HepG2 (cell line): ENCODE measurements at regions not wholly inside any gene's neighbourhood (a gene's known extent, or its start where the extent isn't known, plus 50 kb on each side); places are given as distances from the start of the nearest gene placed in this dataset.

Experiments
- ATAC-seq: fragments of 200-7000 bp; cut with Tn5 transposase; 3 replicates; pipeline ENCODE4 v1.9.1; 2020; ENCODE audit warnings: mild to moderate bottlenecking, moderate library complexity
- BruUV-seq: library from RNA; stranded (reverse); fragments of 400-500 nt; replicated peaks from 2 replicates; lab custom pipeline; 2021; lab: Mats Ljungman, UMichigan
- CTCF ChIA-PET: fragments of 300-600 bp; formaldehyde crosslinking; extraction: SDS; loops from one replicate; lab custom pipeline; 2021; ENCODE audit warnings: low total read pairs, inconsistent platforms, low intra/inter-chr PET ratio; lab: Yijun Ruan, JAX
- POLR2A ChIA-PET: fragments of 350-600 bp; sonication (Branson Sonifier 250); formaldehyde crosslinking; loops from one replicate; lab custom pipeline; 2020; ENCODE audit warnings: antibody characterized with exemption, inconsistent platforms; lab: Yijun Ruan, JAX
- DNase-seq: peaks from one replicate; pipeline ENCODE4 v3.0.0-alpha.2; 2015; ENCODE audit warnings: low spot score
- FAIRE-seq: peaks from 3 replicates; lab custom pipeline; 2011; peaks lifted over from hg19 to GRCh38; lab: Jason Lieb, UNC
- H2AFZ ChIP-seq: one replicate; pipeline ENCODE4 v1.6.1; 2011; ENCODE audit warnings: low read length, inconsistent platforms
- H3K27ac ChIP-seq: fragments of 300-600 bp; 3 replicates; pipeline ENCODE4 v1.8.0; 2011; ENCODE audit warnings: mixed run types, mild to moderate bottlenecking, mixed read lengths, low read length, inconsistent platforms; ENCODE audit not compliant: insufficient read depth; ENCODE audit errors: extremely low read length
- H3K27me3 ChIP-seq, 2 experiments: fragments of 200-600 bp in 1 of 2; 2 replicates in 1 of 2; 3 replicates in 1 of 2; pipeline versions ENCODE4 v1.6.0 to v1.8.0; 2011; ENCODE audit warnings: low read length in 2 of 2, mild to moderate bottlenecking in 2 of 2, moderate library complexity in 2 of 2, inconsistent platforms in 1 of 2; ENCODE audit not compliant: insufficient read depth in 2 of 2, control insufficient read depth in 1 of 2
- H3K36me3 ChIP-seq, 2 experiments: fragments of 200-600 bp in 1 of 2; replicated peaks in 1 of 2; 2 replicates in 1 of 2; 3 replicates in 1 of 2; pipeline versions ENCODE4 v1.5.1 to v1.8.0; 2011; ENCODE audit warnings: low read length in 2 of 2, inconsistent platforms in 1 of 2; ENCODE audit not compliant: insufficient read depth in 2 of 2, control insufficient read depth in 1 of 2
- H3K4me1 ChIP-seq: 2 replicates; pipeline ENCODE4 v1.5.1; 2012; ENCODE audit warnings: low read length, inconsistent platforms; ENCODE audit not compliant: insufficient read depth
- H3K4me2 ChIP-seq: 2 replicates; pipeline ENCODE4 v1.6.0; 2011; ENCODE audit warnings: low read depth, low read length, inconsistent platforms
- H3K4me3 ChIP-seq, 3 experiments: fragments of 200-600 bp in 1 of 3; sonication (generic), shearing (Covaris generic) in 1 of 3; replicated peaks in 1 of 3; 2 replicates each; pipeline ENCODE4 v1.5.1; 2011 to 2016; ENCODE audit warnings: low read length in 3 of 3, inconsistent platforms in 2 of 3, low read depth in 2 of 3, mild to moderate bottlenecking in 2 of 3, control low read depth in 1 of 3, mixed read lengths in 1 of 3; ENCODE audit not compliant: insufficient read depth in 1 of 3
- H3K79me2 ChIP-seq: one replicate; pipeline ENCODE4 v1.6.1; 2011; ENCODE audit warnings: low read length, inconsistent platforms; ENCODE audit not compliant: insufficient read depth
- H3K9ac ChIP-seq: 2 replicates; pipeline ENCODE4 v1.6.0; 2011; ENCODE audit warnings: mild to moderate bottlenecking, low read depth, low read length, inconsistent platforms; ENCODE audit not compliant: insufficient read depth
- H3K9me3 ChIP-seq: 2 replicates; pipeline ENCODE4 v1.5.1; 2012; ENCODE audit warnings: mild to moderate bottlenecking, low read length
- H4K20me1 ChIP-seq: 2 replicates; pipeline ENCODE4 v1.6.0; 2011; ENCODE audit warnings: inconsistent platforms, mild to moderate bottlenecking, low read length, moderate library complexity; ENCODE audit not compliant: insufficient read depth
- CHD4 ChIP-seq: fragments of 200-600 bp; sonication (generic); IDR thresholded peaks from 2 replicates; pipeline ENCODE4 v1.7.0; 2017; ENCODE audit warnings: mild to moderate bottlenecking, low read length, borderline replicate concordance
- GABPA ChIP-seq, 2 experiments: IDR thresholded peaks; 2 replicates each; pipeline ENCODE4 v1.6.1; 2011 to 2016; ENCODE audit warnings: low read depth in 2 of 2, low read length in 1 of 2, missing biosample characterization in 1 of 2, missing genetic modification characterization in 1 of 2
- GABPB1 ChIP-seq: IDR thresholded peaks from 2 replicates; pipeline ENCODE4 v1.6.1; 2016; ENCODE audit warnings: mild to moderate bottlenecking, missing genetic modification reagents, moderate library complexity, missing compliant biosample characterization
- RERE ChIP-seq: IDR thresholded peaks from 2 replicates; pipeline ENCODE4 v1.6.1; 2016; ENCODE audit warnings: low read depth, missing genetic modification reagents, missing compliant biosample characterization
- ZNF629 ChIP-seq: sonication (generic); formaldehyde crosslinking; conservative IDR thresholded peaks from 2 replicates; pipeline ENCODE4 v1.5.0; 2020; ENCODE audit warnings: missing genetic modification reagents
- ZSCAN9 ChIP-seq: IDR thresholded peaks from 2 replicates; pipeline ENCODE4 v1.6.1; 2016; ENCODE audit warnings: borderline replicate concordance
- WGBS: methylation state at CpG from one replicate; pipeline ENCODE4 v1.1.6; 2017; ENCODE audit warnings: low lambda C conversion rate; 5-methylcytosine and 5-hydroxymethylcytosine counted together
- in situ Hi-C: cut with HindIII; loops from 2 replicates; pipeline ENCODE4 v1.10.0; 2017; ENCODE audit warnings: low pct_unique_long_range_greater_than_20kb; ENCODE audit not compliant: extremely low pct_ligation_motif_present
- intact Hi-C: fragments of 100-400 bp; cut with micrococcal nuclease; formaldehyde crosslinking; loops from one replicate; pipeline ENCODE4 v1.10.0; 2022; ENCODE audit not compliant: unreplicated experiment

- H2AFZ ChIP-seq: no peak overlapping the region
- H4K20me1 ChIP-seq: no peaks in the 10 kb centered on the region
- 0 out of 2 replicates have a peak, but pooled peaks cover 5% of the 10 kb centered on the region for H3K4me1 ChIP-seq
- intact Hi-C loops: no loop called here
- H3K9me3 ChIP-seq: no peaks in the 10 kb centered on the region
- no peak overlapping the region for H3K27ac ChIP-seq
- H3K9ac ChIP-seq: no peak overlapping the region
- in situ Hi-C loops: no loop called here
- no TSS peak for BruUV-seq
- no peak overlapping the region for H3K4me3 ChIP-seq
- ChIA-PET CTCF (no interaction called here), POLR2A (no interaction called here)
- 28% methylated on average over 9 of the region's 9 CpGs for WGBS
- H3K27me3 ChIP-seq: no peaks in the 10 kb centered on the region; a peak in 1 of 5 replicates
- H3K4me2 ChIP-seq: no peak overlapping the region
- DNase-seq: peak; percentile 4
- no peak for ATAC-seq
- FAIRE-seq: no peak
- no peak for TF ChIP-seq ZSCAN9
- TF ChIP-seq RERE: no peak
- TF ChIP-seq CHD4: 0 out of 2 replicates have a peak, but pooled peaks have one; percentile 37
- peak; percentile 24; the same call in 1 of the 2 replicates for TF ChIP-seq GABPB1 (CRISPR knock-in tag)
- peak; percentile 81 for TF ChIP-seq ZNF629 (CRISPR knock-in tag)
- TF ChIP-seq GABPA (IDR thresholded peaks at IDR 0.05; ENCODE audit: low read depth, low read length): no peak
- TF ChIP-seq GABPA (CRISPR knock-in tag; IDR thresholded peaks at IDR 0.05; ENCODE audit: low read depth): peak; percentile 64
- no peaks in the 10 kb centered on the region for H3K36me3 ChIP-seq
- no peaks in the 10 kb centered on the region for H3K79me2 ChIP-seq
These were observed 62.2 kb upstream of the WSCD2 start for GRCh38 chr12:108066583-108067577.
